GM19438 (cell line): ENCODE measurements at regions not wholly inside any gene's neighbourhood (a gene's known extent, or its start where the extent isn't known, plus 50 kb on each side); places are given as distances from the start of the nearest gene placed in this dataset.

Experiments
- ATAC-seq: cut with Tn5 transposase; IDR thresholded peaks from one replicate; pipeline ENCODE4 v1.9.1; 2021; ENCODE audit warnings: low read depth; ENCODE audit not compliant: unreplicated experiment

DNA sequence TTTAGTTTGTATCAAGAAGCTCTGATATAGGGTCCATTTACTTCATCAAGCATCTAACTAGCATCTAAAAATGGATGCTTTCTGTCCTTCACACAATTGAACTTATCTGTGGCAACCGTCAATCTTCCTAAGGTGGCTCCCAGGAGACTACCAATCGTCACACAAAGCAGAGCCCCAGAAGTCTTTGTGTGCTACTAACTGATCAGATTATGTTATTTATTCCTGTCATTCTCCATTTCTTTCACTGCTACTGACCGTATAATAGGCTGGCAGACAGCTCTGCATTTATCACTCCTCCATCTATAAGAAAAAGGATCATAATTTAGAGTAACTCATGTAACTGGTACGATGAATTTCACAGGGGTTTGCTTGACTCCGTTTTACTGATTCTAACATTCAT is 585.0 kb upstream of the NXPH2 start:
- no peak for ATAC-seq

DNA sequence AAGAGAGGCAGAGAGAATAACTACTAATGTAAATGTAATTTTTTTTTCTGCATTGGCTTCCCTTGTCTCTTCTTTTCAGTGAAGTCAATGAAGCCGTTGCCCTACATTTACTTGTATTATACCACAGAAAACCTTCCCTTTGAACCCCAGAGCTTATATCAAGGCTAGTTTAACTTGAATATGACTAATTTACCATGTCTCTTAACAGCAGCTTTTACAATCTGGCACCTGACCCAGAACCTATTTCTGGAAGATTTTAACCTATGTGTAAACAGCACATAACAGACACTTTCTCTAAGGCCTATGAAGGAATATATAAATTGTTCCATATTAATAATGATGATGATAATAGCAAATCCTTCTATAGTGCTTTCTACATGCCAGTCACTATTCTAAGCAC is 580.5 kb upstream of the NXPH2 start:
- ATAC-seq = no peak

DNA sequence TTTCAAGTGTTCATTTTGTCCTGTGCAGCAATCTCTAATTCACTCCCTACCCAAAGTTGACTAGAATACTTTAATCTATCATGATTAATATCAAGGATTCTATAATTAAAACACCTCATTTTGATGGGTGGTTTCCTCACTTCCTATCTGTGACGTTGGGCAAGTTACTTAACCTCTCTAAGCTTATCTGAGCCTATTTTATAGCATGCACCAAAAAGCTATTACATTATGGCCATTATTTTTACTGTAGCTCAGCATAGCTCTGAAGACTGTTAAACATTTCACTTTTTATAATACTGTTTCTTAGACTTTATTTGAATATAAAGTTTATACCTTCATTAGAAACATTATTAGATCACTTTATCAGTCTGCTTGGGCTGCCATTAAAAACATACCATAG is 579.6 kb upstream of the NXPH2 start:
- ATAC-seq = no peak

DNA sequence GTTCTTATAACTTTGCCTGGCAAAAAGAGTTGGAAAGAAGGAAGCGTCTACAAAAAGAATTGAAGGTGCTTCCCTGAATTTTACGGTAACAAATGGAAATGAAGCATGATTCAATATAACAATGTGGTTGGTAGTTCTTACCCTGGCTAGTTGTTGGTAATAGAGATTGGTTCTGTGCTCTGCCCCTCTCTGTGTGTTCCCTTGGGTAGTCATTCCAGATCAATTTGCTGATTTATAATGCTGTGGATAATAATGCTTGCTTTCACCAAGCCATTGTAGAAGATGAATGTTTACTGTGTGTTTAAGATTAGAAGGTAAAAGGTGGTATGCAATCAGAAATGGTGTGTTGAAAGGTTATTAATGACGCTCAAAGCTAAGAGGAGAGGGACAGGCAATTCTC is 577.8 kb upstream of the NXPH2 start:
- no peak for ATAC-seq

DNA sequence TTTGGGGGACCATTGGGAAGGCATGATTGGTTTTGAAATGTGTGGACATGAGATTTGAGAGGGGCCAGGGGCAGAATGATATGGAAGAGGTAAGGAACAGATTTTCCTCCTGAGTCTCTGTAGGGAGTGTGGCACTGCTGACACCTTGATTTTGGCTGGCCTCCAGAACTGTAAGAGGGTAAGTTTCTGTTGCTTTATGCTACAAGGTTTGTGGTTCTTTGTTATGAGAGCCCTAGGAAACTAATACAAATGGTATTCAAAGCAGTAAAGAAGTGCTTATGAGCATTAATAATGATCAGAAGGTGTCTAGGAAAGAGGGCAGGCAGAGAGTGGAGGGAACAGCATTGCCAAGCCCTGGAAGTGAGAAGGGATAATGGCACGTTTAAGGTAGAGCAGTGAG is 574.3 kb upstream of the NXPH2 start:
- ATAC-seq = no peak

DNA sequence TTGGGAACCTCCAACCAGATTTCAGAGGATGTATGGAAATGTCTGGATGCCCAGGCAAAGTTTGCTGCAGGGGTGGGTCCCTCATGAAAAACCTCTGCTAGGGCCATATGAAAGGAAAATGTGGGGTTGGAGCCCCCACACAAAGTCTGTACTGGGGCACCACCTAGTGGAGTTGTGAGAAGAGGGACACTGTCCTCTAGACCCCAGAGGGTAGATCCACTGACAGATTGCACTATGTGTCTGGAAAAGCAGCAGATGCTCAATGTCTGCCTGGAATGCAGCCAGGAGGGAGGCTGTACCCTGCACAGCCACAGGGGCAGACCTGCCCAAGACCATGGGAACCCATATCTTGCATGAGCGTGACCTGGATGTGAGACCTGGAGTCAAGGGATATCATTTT is 573.7 kb upstream of the NXPH2 start:
- ATAC-seq = no peak

DNA sequence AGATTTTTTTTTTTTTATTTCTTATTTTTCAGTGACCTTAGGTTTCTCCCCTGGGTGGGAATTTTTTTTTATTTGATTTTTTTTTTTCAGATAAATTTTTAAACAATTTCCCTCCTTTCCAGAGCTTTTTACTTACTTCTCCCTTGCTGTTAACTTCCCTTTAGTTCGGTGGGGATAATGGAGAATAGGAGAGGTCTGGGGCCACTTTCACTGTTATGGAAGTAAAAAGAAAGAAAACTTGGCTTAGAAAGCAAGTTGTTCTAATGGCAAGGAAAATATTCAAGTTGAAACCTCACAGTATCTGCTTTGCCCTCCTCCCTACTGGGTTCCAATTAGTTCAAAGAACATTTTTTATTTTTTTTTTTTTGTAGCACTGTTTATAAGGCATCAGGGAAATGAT is 537.1 kb upstream of the NXPH2 start:
- no peak for ATAC-seq

DNA sequence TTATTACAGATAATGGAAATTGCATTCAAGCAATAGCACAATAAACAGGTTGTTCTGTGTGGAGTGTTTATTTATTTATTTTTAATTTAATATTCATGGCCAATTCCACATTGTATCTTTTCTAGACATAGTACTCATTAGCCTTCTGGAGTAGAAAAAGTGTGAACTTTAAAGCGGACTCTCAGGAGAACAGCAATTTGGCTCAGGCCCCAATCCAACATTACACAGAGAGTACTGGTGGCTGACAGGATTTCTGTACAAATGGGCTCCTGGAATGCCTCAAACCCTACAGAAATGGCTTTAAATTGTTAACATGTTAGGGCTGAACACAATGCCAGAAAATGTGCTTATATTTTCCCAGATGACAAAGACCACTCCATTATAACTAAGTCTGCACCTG is 533.9 kb upstream of the NXPH2 start:
- ATAC-seq = no peak

DNA sequence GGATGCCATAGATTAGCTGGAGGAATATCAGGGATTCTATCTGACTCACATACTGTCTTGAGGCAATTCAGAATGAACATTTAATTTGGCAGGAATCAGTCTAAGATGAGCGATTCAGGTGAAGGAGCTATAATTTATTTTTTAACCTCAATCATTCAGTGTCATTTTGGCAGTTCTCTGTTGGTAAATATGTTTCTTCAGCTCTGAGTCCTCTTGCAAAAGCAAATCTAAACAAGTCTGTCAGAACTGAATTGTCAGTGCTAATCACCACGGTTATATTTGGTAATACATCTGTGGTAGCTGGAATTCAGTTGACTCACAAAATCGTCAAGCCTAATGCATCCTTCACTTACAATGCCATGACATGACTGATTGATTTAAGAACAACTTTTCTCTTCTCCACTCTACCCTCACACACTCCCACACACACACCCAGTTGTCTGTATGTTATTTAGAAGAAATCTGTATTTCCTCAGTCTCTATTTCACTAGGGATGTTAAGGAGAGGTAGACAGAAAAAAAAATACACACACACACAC is 516.6 kb upstream of the NXPH2 start:
- no peak for ATAC-seq

DNA sequence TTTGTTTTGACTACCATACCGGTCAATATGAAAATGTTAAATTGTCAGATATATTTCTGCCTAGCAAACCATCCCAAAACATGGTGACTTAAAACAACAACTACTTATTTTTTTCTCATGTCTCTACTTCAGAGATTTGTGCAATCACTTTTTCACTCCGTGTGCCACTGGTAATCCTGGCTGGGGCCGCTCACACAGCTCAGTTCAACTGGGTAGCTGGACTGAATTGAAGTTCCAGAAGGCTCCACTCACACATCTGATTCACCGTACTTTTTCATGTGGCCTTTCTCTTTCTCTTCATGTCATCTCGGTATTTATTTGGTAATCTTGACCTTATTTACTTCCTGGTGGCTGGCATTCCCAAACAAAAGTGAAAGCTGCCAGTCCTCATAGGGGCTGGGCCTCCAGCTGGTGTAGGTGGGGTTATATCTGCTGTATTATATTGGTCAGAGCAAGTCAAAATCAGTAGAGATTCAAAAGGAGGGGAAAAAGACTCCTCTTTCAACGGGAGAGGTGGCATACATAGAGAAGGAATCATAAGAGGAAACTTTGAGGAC is 513.9 kb upstream of the NXPH2 start:
- ATAC-seq = no peak

DNA sequence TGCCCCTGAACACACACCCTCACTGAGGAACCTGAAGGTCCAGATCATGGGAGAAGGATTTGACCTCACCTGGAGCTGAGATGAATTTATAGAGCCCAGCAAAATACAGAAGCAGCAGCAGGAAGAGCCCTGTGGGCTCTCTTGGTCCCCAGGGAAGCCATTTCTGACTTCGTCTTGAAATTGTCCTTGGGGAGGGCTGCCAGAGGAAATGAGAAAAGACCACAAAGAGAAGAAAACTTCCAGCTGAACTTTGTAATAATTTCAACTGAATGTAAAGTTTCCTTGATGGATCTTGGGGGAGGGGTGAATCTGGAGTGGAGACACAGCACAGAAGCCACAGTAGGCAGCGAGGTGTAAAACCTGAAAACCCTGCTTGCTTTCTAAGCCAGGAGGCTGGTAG is 500.9 kb upstream of the NXPH2 start:
- ATAC-seq = no peak

DNA sequence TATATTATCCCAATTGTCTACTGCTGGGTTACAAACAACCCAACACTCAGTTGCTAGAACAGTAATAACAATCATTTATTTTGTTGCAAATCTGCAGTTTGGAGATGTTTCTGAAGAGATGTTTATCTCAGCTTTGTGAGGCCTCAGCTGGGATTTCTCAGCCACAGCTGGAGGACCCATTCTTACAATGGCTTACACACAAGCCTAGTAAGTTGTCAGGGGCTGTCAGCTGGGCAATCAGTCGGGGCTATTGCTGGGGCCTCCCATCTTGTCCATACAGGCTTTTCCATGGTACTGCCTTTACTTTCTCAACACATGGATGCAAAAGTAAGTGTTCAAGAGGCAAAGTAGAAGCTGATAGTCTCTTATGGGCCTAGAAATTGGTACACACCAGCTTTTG is 491.7 kb upstream of the NXPH2 start:
- ATAC-seq = no peak

DNA sequence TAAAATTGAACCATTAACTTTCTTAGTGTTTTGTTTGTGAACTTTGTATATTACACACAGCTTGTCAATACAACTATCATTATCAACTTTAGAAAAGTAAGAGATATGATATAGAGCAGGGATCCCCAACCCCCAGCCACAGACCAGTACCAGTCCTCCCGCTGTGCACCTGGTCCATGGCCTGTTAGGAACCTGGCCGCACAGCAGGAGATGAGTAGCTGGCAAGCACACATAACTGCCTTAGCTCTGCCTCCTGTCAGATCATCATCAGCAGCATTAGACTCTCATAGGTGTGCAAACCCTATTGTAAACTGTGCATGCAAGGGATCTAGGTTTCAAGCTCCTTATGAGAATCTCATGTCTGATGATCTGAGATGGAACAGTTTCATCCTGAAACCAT is 491.0 kb upstream of the NXPH2 start:
- ATAC-seq = no peak

DNA sequence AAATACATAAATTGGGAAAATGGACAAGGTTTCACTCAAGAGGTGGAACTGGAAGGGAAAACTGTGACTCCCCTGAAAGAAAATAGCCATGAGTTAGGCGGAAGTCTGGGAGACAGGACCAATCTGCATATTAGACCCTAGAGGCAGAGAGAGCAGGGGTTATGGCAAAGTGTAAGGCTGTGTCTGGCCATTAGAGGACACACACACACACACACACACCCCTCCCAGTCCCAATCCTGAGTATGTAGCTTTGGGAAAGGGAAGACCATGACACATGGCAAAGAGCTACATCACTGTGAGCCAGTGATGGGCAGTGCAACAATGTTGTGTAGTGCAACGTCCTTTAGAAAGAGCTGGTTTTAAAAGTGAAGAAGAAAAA is 479.9 kb upstream of the NXPH2 start:
- ATAC-seq = no peak

DNA sequence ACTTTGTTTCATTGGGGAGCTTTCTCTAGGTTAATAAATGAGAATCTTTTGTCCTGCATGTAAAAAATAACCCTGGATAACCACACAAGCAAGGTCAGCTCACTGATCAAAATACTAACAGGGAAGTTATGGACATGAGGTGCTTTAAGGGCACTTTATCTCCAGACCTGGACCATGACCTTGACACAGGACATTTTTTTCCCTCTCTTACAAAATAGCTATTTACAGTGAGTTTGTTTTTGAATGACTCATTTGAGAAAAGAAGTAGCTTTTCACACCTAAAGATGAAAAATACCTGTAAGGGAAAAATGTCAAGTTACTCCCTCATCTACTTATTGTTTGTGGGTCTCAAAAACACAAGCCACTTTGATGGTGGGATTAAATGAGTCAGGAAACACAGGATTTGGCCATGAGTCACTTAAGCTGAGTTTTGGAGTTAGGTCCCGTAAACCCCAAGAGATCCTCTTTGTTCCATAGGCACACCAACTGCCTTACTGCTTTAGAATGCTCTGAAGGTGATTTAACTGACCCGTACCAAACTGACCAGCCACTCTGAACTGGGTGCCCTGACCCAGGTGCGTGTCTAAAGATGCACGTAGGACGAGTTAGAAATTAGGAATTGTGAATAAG is 479.3 kb upstream of the NXPH2 start:
- ATAC-seq = no peak

DNA sequence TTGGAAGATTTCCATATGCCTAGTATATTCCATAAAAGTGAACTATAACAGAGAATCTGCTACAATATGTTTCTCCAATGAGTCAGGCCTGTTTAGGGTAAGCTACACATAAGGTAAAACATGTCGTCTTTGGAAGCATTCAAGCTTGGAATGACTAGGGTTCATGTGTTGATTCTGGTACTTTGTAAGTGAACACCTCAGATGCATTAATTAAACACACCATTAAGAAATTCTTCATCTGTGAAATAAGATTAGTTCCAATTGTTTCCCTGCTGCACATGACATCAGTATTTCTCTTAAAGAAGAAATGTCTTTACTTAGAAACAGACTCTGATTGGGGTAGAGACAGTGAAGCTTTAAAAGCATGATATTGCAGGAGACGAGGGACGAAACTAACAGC is 461.1 kb upstream of the NXPH2 start:
- no peak for ATAC-seq

DNA sequence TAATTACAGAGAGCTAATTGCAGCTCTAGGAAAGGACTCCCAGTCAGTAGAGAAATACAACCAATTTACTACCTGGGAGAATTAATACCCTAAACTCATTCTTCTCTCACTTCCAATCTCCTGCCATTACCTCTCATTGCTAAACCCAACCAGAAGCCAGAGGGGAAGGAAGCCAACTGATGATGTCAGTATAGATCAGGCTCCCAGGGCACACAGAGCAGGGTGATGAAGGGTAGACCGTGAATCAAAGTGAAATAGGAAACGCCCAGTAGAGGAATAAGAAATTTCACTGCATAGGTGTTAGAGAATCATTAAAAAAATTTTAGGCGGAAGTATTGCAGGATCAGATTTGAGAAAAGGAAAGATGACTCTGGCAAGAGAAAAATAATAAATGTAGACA is 456.8 kb upstream of the NXPH2 start:
- ATAC-seq = no peak

DNA sequence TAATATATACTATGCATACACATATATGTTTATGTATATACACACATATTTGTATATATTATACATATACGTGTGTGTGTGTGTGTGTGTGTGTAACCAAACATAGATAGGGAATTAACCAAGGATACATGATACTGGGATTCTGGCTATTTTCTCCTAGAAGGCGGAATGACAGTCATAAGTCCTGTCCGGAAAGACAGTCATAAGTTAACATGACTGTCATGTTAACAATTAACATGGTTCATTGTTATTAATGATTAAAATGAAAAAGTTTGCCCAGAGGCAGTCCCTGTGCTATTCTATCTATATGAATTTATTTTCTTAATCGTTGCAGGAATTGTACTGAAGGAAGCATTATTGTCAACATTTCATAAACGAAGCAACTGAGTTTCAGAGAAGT is 450.7 kb upstream of the NXPH2 start:
- no peak for ATAC-seq

DNA sequence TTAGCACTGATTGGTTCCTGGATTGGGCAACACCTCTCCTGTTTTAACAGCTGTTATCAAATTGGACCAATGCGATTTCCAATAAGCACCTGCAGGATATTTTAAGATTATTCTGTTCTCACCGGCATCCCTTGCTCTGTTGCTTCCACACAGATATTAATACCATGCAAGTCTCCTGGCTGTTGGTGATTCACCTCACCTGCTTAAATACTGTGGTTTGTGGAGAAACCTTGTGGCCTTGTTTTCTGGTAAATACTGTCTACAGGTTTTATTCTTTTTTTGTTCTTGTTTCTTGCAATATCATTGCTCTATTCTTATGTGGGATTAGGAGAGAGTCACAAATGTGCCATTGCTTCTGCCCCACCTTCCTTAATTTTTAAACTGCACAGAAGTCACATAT is 448.1 kb upstream of the NXPH2 start:
- ATAC-seq = no peak

DNA sequence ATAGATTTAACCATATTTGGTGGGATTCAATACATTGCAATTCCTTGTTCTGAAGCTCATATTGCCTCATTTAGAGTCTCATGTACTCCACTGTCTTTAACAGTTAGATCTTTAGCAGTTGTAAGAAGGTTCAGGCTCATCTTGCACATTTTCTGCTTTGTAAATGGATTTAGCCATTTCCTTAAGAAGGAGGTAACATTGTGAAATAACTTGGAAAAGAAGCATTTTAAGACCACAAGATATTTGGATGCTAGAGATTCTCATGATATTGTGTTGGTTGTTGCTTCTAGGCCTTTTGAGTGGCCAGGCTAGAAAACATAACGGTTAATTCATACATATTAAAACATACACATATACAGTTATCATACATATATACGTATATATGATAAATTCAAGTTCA is 445.8 kb upstream of the NXPH2 start:
- ATAC-seq = no peak

DNA sequence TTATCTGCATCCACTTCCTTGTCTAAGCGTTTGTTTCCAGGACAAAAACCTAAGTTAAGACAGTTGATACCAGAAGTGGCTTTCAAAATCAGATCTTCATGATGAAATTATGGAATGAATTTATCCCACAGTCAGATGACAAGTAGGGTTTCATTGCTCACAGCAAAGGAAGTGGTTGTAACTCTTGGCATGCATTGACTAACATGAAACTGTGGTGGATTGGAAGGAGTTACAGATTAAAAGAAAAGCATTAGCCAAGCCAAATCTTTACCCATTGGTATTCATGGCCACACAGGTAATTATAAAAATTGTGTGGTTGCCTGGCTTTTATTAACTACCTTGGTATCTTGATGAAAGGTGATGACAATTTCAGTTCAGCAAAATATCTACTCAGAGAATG is 438.0 kb upstream of the NXPH2 start:
- ATAC-seq = no peak

DNA sequence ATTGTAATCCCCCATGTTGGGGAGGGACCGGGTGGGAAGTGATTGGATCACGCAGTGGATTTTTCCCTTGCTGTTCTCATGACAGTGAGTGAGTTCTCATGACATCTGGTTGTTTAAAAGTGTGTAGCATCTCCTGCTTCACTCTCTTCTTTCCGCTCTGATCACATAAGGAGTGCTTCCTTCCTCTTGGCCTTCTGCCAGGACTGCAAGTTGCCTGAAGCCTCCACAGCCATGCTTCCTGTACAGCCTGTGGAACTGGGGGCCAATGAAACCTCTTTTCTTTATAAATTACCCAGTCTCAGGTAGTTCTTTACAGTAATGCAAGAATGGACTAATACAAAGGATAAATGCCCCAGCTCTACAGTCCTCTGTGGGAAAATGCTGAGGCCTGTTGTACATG is 437.5 kb upstream of the NXPH2 start:
- no peak for ATAC-seq

DNA sequence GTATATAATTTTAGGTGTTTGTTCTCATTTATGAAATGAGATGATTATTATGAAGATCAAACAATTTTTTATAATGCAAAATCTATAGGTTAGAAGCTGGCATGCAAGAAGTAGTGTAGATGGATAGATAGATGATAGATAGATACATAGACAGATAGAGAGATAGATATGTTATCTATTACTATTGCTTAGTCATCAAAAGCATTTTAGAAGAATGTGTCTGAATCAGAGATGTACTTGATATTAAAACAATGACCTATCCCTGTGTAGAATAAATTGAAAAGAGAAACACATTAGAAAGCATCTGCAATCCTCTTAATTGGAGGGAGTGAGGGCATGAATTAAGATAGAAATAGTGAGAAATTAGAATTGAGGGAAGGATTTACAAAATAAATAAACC is 436.2 kb upstream of the NXPH2 start:
- ATAC-seq = no peak
